ENCODE measurements at regions not wholly inside any gene's neighbourhood (a gene's known extent, or its start where the extent isn't known, plus 50 kb on each side); places are given as distances from the start of the nearest gene placed in this dataset.

GRCh38 chr5:106017243-106017857 is 1653.4 kb downstream of the EFNA5 start:
- TF ChIP-seq TCF12 (IDR thresholded peaks at IDR 0.05; ENCODE audit: low read depth) (no peak), EP300 (IDR thresholded peaks at IDR 0.05; ENCODE audit: borderline replicate concordance) (no peak), REST (IDR thresholded peaks at IDR 0.05; ENCODE audit: low read depth) (no peak), CREB1 (IDR thresholded peaks at IDR 0.05; ENCODE audit: low read depth) (no peak), TAF1 (IDR thresholded peaks at IDR 0.05; ENCODE audit: low read depth) (no peak), CEBPB (IDR thresholded peaks at IDR 0.05) (no peak)
- TF ChIP-seq, protein P1, sequence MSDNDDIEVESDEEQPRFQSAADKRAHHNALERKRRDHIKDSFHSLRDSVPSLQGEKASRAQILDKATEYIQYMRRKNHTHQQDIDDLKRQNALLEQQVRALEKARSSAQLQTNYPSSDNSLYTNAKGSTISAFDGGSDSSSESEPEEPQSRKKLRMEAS (IDR thresholded peaks at IDR 0.05): no peak

GRCh38 chr5:106014262-106014661 is 1656.5 kb downstream of the EFNA5 start:
- TF ChIP-seq RAD21 (IDR thresholded peaks at IDR 0.05; ENCODE audit: low read depth) (no peak), EP300 (IDR thresholded peaks at IDR 0.05; ENCODE audit: borderline replicate concordance) (no peak), TAF1 (IDR thresholded peaks at IDR 0.05; ENCODE audit: low read depth) (no peak), CREB1 (IDR thresholded peaks at IDR 0.05; ENCODE audit: low read depth) (no peak), TEAD4 (IDR thresholded peaks at IDR 0.05) (no peak), YY1 (IDR thresholded peaks at IDR 0.05; ENCODE audit: low read depth) (no peak), USF1 (IDR thresholded peaks at IDR 0.05) (no peak), NFIC (IDR thresholded peaks at IDR 0.05) (no peak), EGR1 (IDR thresholded peaks at IDR 0.05) (no peak), CEBPB (IDR thresholded peaks at IDR 0.05) (no peak)

DNA sequence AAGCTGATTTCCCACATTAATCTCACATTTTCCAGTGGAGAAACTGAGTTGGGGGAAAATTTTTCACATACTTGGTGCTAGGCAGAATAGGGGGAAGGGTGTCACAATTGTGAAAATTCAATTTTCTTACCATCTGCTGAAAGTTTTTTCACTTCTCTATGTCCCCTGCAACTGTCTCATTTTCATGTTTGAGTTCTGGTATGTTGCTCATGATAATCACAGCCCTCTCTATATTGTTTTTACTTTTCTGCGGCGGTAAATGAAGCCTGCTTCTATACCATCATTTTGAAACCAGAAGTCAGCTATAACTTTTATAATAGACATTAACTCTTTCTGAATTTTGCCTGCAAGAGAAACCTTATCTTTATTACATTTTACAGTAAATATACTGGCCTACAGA is 1664.5 kb downstream of the EFNA5 start:
- TF ChIP-seq ZBTB7A (IDR thresholded peaks at IDR 0.05; ENCODE audit: low read depth) (no peak), NFIC (IDR thresholded peaks at IDR 0.05) (no peak), EP300 (IDR thresholded peaks at IDR 0.05; ENCODE audit: borderline replicate concordance) (no peak), USF1 (IDR thresholded peaks at IDR 0.05) (no peak), REST (IDR thresholded peaks at IDR 0.05; ENCODE audit: low read depth) (no peak), TEAD4 (IDR thresholded peaks at IDR 0.05) (no peak), FOXM1 (IDR thresholded peaks at IDR 0.05; ENCODE audit: borderline replicate concordance, low read depth) (no peak), TAF1 (IDR thresholded peaks at IDR 0.05; ENCODE audit: low read depth) (no peak), YY1 (IDR thresholded peaks at IDR 0.05; ENCODE audit: low read depth) (no peak), RAD21 (IDR thresholded peaks at IDR 0.05; ENCODE audit: low read depth) (no peak), CEBPB (IDR thresholded peaks at IDR 0.05) (no peak), EGR1 (IDR thresholded peaks at IDR 0.05) (no peak), TCF12 (IDR thresholded peaks at IDR 0.05; ENCODE audit: low read depth) (no peak), CREB1 (IDR thresholded peaks at IDR 0.05; ENCODE audit: low read depth) (no peak)
- TF ChIP-seq, protein P1 (IDR thresholded peaks at IDR 0.05): no peak

- no peak for TF ChIP-seq ZBTB7A (IDR thresholded peaks at IDR 0.05; ENCODE audit: low read depth)
- TF ChIP-seq CREB1 (IDR thresholded peaks at IDR 0.05; ENCODE audit: low read depth): no peak
- TF ChIP-seq YY1 (IDR thresholded peaks at IDR 0.05; ENCODE audit: low read depth): no peak
- no peak for TF ChIP-seq EP300 (IDR thresholded peaks at IDR 0.05; ENCODE audit: borderline replicate concordance)
- no peak for TF ChIP-seq TEAD4 (IDR thresholded peaks at IDR 0.05)
- no peak for TF ChIP-seq NFIC (IDR thresholded peaks at IDR 0.05)
- TF ChIP-seq TAF1 (IDR thresholded peaks at IDR 0.05; ENCODE audit: low read depth): no peak
- TF ChIP-seq REST (IDR thresholded peaks at IDR 0.05; ENCODE audit: low read depth): no peak
- TF ChIP-seq EGR1 (IDR thresholded peaks at IDR 0.05): no peak
- no peak for TF ChIP-seq USF1 (IDR thresholded peaks at IDR 0.05)
- no peak for TF ChIP-seq RAD21 (IDR thresholded peaks at IDR 0.05; ENCODE audit: low read depth)
- TF ChIP-seq TCF12 (IDR thresholded peaks at IDR 0.05; ENCODE audit: low read depth): no peak
- no peak for TF ChIP-seq FOXM1 (IDR thresholded peaks at IDR 0.05; ENCODE audit: borderline replicate concordance, low read depth)
- no peak for TF ChIP-seq CEBPB (IDR thresholded peaks at IDR 0.05)
- TF ChIP-seq, protein P1 (IDR thresholded peaks at IDR 0.05): no peak
These were observed 1677.7 kb downstream of the EFNA5 start for GRCh38 chr5:105993027-105993426.
